ENCODE measurements at regions not wholly inside any gene's neighbourhood (a gene's known extent, or its start where the extent isn't known, plus 50 kb on each side); places are given as distances from the start of the nearest gene placed in this dataset.
A peak's percentile ranks its signal among the peaks of the same experiment; 100 is the strongest.

- DNase-seq: no peak
These were observed 144.1 kb downstream of the CD8B2 start for GRCh38 chr2:106631281-106631680.

GRCh38 chr2:106638043-106638442 is 150.9 kb downstream of the CD8B2 start:
- DNase-seq: peak; percentile 51

GRCh38 chr2:106638580-106638979 is 151.4 kb downstream of the CD8B2 start:
- DNase-seq: no peak

GRCh38 chr2:106642679-106643078 is 155.5 kb downstream of the CD8B2 start:
- DNase-seq: peak; percentile 30

GRCh38 chr2:106644623-106645022 is 157.5 kb downstream of the CD8B2 start:
- no peak for DNase-seq

- no peak for DNase-seq
These were observed 159.4 kb downstream of the CD8B2 start for GRCh38 chr2:106646605-106647004.

- DNase-seq: no peak
These were observed 162.1 kb downstream of the CD8B2 start for GRCh38 chr2:106649306-106649705.

GRCh38 chr2:106653465-106653864 is 166.3 kb downstream of the CD8B2 start:
- DNase-seq: no peak

GRCh38 chr2:106658616-106659015 is 171.5 kb downstream of the CD8B2 start:
- DNase-seq: no peak

GRCh38 chr2:106664669-106665068 is 177.5 kb downstream of the CD8B2 start:
- DNase-seq: no peak

- DNase-seq: no peak
These were observed 180.4 kb downstream of the CD8B2 start for GRCh38 chr2:106667478-106668070.

GRCh38 chr2:106685180-106685897 is 198.2 kb downstream of the CD8B2 start:
- DNase-seq: no peak

- DNase-seq: no peak
These were observed 199.2 kb downstream of the ST6GAL2 start for GRCh38 chr2:106686814-106687213.

GRCh38 chr2:106694964-106695470 is 190.9 kb downstream of the ST6GAL2 start:
- DNase-seq: no peak

- DNase-seq: no peak
These were observed 190.0 kb downstream of the ST6GAL2 start for GRCh38 chr2:106695919-106696318.

GRCh38 chr2:106700616-106701015 is 185.4 kb downstream of the ST6GAL2 start:
- no peak for DNase-seq

- DNase-seq: peak; percentile 61
These were observed 184.6 kb downstream of the ST6GAL2 start for GRCh38 chr2:106701203-106702022.

- no peak for DNase-seq
These were observed 182.8 kb downstream of the ST6GAL2 start for GRCh38 chr2:106703161-106703560.

- DNase-seq: no peak
These were observed 181.2 kb downstream of the ST6GAL2 start for GRCh38 chr2:106704798-106705197.

- no peak for DNase-seq
These were observed 180.1 kb downstream of the ST6GAL2 start for GRCh38 chr2:106705877-106706276.

- no peak for DNase-seq
These were observed 179.7 kb downstream of the ST6GAL2 start for GRCh38 chr2:106706283-106706682.

GRCh38 chr2:106708209-106708608 is 177.8 kb downstream of the ST6GAL2 start:
- no peak for DNase-seq

- DNase-seq: no peak
These were observed 176.7 kb downstream of the ST6GAL2 start for GRCh38 chr2:106709229-106709628.

GRCh38 chr2:106719222-106719621 is 166.7 kb downstream of the ST6GAL2 start:
- DNase-seq: no peak

Measured in COR-L47 (cell line).